Lower lobe of right lung (tissue), 2 donors: ENCODE measurements at regions not wholly inside any gene's neighbourhood (a gene's known extent, or its start where the extent isn't known, plus 50 kb on each side); places are given as distances from the start of the nearest gene placed in this dataset.

ENCODE experiments used
- ATAC-seq, 2 donors: fragments of 200-7000 bp; cut with Tn5 transposase; one replicate each; pipeline ENCODE4 v1.9.1; 2020 to 2022; ENCODE audit warnings: mild to moderate bottlenecking in 2 of 2, moderate library complexity in 2 of 2
- DNase-seq: peaks from one replicate; pipeline ENCODE4 v3.0.0-alpha.2; 2020
- H3K27ac ChIP-seq: fragments of 200-600 bp; one replicate; pipeline ENCODE4 v1.8.0; 2022
- H3K27me3 ChIP-seq: fragments of 200-600 bp; one replicate; pipeline ENCODE4 v1.8.0; 2022; ENCODE audit warnings: low read depth
- H3K36me3 ChIP-seq: fragments of 200-600 bp; one replicate; pipeline ENCODE4 v1.8.0; 2022; ENCODE audit warnings: mild to moderate bottlenecking
- H3K4me1 ChIP-seq: fragments of 200-600 bp; one replicate; pipeline ENCODE4 v1.8.0; 2022
- H3K4me3 ChIP-seq: fragments of 200-600 bp; one replicate; pipeline ENCODE4 v1.8.0; 2022; ENCODE audit warnings: mild to moderate bottlenecking
- H3K9me3 ChIP-seq: fragments of 200-600 bp; one replicate; pipeline ENCODE4 v1.8.0; 2022
- CTCF ChIP-seq: fragments of 200-600 bp; IDR thresholded peaks from one replicate; pipeline ENCODE4 v1.8.0; 2022; ENCODE audit warnings: antibody characterized with exemption, mild to moderate bottlenecking
- intact Hi-C: fragments of 100-400 bp; cut with DNase I; formaldehyde crosslinking; loops from one replicate; pipeline ENCODE4 v1.11.0; 2022
- donor health status: DM: no; HTN: yes; CAD: no; lungs with severe emphysema.

DNA sequence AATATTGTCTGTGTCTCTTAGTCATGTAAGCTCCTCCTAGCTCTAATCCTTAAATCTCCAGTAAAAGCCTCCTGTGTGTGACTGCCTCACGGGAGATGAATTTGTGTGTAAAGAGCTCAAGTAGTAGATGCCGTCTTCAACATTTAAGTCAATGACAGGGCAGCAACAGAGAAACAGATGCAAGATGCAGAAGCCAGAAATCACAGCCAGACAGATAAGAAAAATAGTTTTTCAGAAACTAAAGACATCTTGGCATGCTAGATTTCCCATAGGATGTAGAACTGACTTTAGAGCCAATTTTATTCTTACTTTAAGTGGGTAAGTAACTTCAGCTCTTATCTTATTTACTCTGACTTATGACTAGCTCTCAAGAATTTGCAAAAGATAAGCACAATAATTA, 652.8 kb downstream of the KCNA4 start:
- ATAC-seq = no peak
- H3K27ac ChIP-seq = no peak overlapping the region
- TF ChIP-seq CTCF = no peak
- no peak for DNase-seq
- H3K27me3 ChIP-seq = no peaks in the 10 kb centered on the region
- no peaks in the 10 kb centered on the region for H3K4me1 ChIP-seq
- no peak overlapping the region for H3K4me3 ChIP-seq
- intact Hi-C loops = no loop called here
- H3K9me3 ChIP-seq = no peaks in the 10 kb centered on the region
- no peaks in the 10 kb centered on the region for H3K36me3 ChIP-seq

DNA sequence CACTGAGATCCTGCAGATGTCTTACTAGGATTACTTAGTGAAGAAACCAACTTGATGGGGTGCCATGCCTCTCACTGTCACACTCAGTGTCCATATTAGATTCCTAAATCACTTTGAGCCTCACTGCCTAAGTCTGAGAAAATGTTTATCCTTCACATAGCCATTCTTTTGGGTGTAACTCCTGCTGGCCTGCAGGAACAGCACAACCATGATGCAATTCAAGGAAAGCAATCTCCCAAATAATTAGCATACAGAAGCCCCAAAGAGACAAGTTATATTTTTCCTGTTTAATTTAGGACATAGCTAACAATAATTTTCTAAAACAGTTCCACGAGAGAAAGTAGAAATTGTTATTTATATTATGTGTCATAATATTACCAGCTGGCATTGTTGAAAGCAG, 655.5 kb downstream of the KCNA4 start:
- ATAC-seq = no peak

GRCh38 chr11:29353833-29354232, 663.0 kb downstream of the KCNA4 start:
- H3K9me3 ChIP-seq = no peaks in the 10 kb centered on the region
- no peaks in the 10 kb centered on the region for H3K36me3 ChIP-seq
- H3K4me1 ChIP-seq = no peaks in the 10 kb centered on the region
- intact Hi-C loops = no loop called here
- TF ChIP-seq CTCF = no peak
- no peaks in the 10 kb centered on the region for H3K27me3 ChIP-seq
- no peak overlapping the region for H3K4me3 ChIP-seq
- DNase-seq = no peak
- no peak for ATAC-seq
- H3K27ac ChIP-seq = no peak overlapping the region

More for the DNA sequence above, 655.5 kb downstream of the KCNA4 start:
- no peak overlapping the region for H3K27ac ChIP-seq
- no peak for DNase-seq
- H3K4me1 ChIP-seq = no peaks in the 10 kb centered on the region
- no peak overlapping the region for H3K4me3 ChIP-seq
- no peak for TF ChIP-seq CTCF
- no peaks in the 10 kb centered on the region for H3K9me3 ChIP-seq
- H3K36me3 ChIP-seq = no peaks in the 10 kb centered on the region
- intact Hi-C loops = no loop called here
- H3K27me3 ChIP-seq = no peaks in the 10 kb centered on the region

- ATAC-seq (no peak), DNase-seq (no peak)
- no peak for TF ChIP-seq CTCF
- Histone ChIP-seq H3K9me3 (no peaks in the 10 kb centered on the region), H3K4me3 (no peak overlapping the region), H3K36me3 (no peaks in the 10 kb centered on the region), H3K27me3 (no peaks in the 10 kb centered on the region), H3K4me1 (no peaks in the 10 kb centered on the region), H3K27ac (no peak overlapping the region)
- intact Hi-C loops = no loop called here
These were observed 664.5 kb downstream of the KCNA4 start for GRCh38 chr11:29352273-29352795.

GRCh38 chr11:29351301-29351873, 665.4 kb downstream of the KCNA4 start:
- no peaks in the 10 kb centered on the region for H3K4me1 ChIP-seq
- intact Hi-C loops = no loop called here
- no peaks in the 10 kb centered on the region for H3K9me3 ChIP-seq
- no peaks in the 10 kb centered on the region for H3K27me3 ChIP-seq
- no peak overlapping the region for H3K27ac ChIP-seq
- H3K4me3 ChIP-seq = no peak overlapping the region
- TF ChIP-seq CTCF = no peak
- H3K36me3 ChIP-seq = no peaks in the 10 kb centered on the region
- no peak for ATAC-seq
- DNase-seq = no peak
